Mesenchymal stem cell (in vitro differentiated cells and primary cell): ENCODE measurements at regions not wholly inside any gene's neighbourhood (a gene's known extent, or its start where the extent isn't known, plus 50 kb on each side); places are given as distances from the start of the nearest gene placed in this dataset.

Experiments
- DNase-seq: peaks from one replicate; pipeline ENCODE4 v3.0.0-alpha.2; 2013
- H2AFZ ChIP-seq: one replicate; pipeline ENCODE4 v1.6.1; 2013; ENCODE audit warnings: low read depth, mild to moderate bottlenecking, control low read depth, inconsistent platforms, low read length, moderate library complexity
- H2AK5ac ChIP-seq: 2 replicates; pipeline ENCODE4 v1.6.1; 2013; ENCODE audit warnings: low read length, moderate library complexity, mild to moderate bottlenecking, inconsistent platforms; ENCODE audit not compliant: severe bottlenecking
- H2BK120ac ChIP-seq: one replicate; pipeline ENCODE4 v1.6.1; 2013; ENCODE audit warnings: low read depth, mild to moderate bottlenecking, inconsistent platforms, low read length, moderate library complexity
- H2BK12ac ChIP-seq, 2 experiments: one replicate each; pipeline ENCODE4 v1.6.1; 2013; ENCODE audit warnings: inconsistent platforms in 2 of 2, low read length in 2 of 2, mild to moderate bottlenecking in 2 of 2, moderate library complexity in 2 of 2, control low read depth in 1 of 2
- H2BK15ac ChIP-seq: one replicate; pipeline ENCODE4 v1.6.1; 2013; ENCODE audit warnings: mild to moderate bottlenecking, low read depth, inconsistent platforms; ENCODE audit not compliant: poor library complexity, severe bottlenecking
- H2BK5ac ChIP-seq: 2 replicates; pipeline ENCODE4 v1.6.1; 2013; ENCODE audit warnings: low read depth, mild to moderate bottlenecking, low read length, control low read depth, inconsistent platforms; ENCODE audit not compliant: poor library complexity, severe bottlenecking
- H3K14ac ChIP-seq, 2 experiments: one replicate each; pipeline ENCODE4 v1.6.1; 2013; ENCODE audit warnings: inconsistent platforms in 2 of 2, low read length in 2 of 2, control low read depth in 1 of 2, mild to moderate bottlenecking in 1 of 2, moderate library complexity in 1 of 2
- H3K18ac ChIP-seq, 2 experiments: one replicate each; pipeline ENCODE4 v1.6.1; 2013; ENCODE audit warnings: inconsistent platforms in 2 of 2, low read length in 2 of 2, control low read depth in 1 of 2, low read depth in 1 of 2, mild to moderate bottlenecking in 1 of 2
- H3K23ac ChIP-seq, 2 experiments: one replicate each; pipeline ENCODE4 v1.6.1; 2013; ENCODE audit warnings: inconsistent platforms in 2 of 2, low read length in 2 of 2, mild to moderate bottlenecking in 2 of 2, moderate library complexity in 2 of 2, control low read depth in 1 of 2
- H3K27ac ChIP-seq: 2 replicates; pipeline ENCODE4 v1.5.1; 2013; ENCODE audit warnings: mild to moderate bottlenecking, moderate library complexity, low read length, control low read depth, inconsistent platforms; ENCODE audit not compliant: poor library complexity, severe bottlenecking
- H3K27me3 ChIP-seq, 2 experiments: 2 replicates each; pipeline versions ENCODE4 v1.6.1 to v1.7.0; 2013; ENCODE audit warnings: low read length in 2 of 2, mild to moderate bottlenecking in 2 of 2, moderate library complexity in 2 of 2, control low read depth in 1 of 2, inconsistent platforms in 1 of 2; ENCODE audit not compliant: control insufficient read depth in 1 of 2, insufficient read depth in 1 of 2
- H3K36me3 ChIP-seq, 2 experiments: 2 replicates each; pipeline versions ENCODE4 v1.6.1 to v1.7.0; 2013; ENCODE audit warnings: low read length in 2 of 2, control low read depth in 1 of 2, inconsistent platforms in 1 of 2, low read depth in 1 of 2, mild to moderate bottlenecking in 1 of 2; ENCODE audit not compliant: insufficient read depth in 2 of 2, control insufficient read depth in 1 of 2
- H3K4ac ChIP-seq, 2 experiments: one replicate each; pipeline ENCODE4 v1.6.1; 2013; ENCODE audit warnings: inconsistent platforms in 2 of 2, low read length in 2 of 2, mild to moderate bottlenecking in 2 of 2, moderate library complexity in 2 of 2, control low read depth in 1 of 2, low read depth in 1 of 2
- H3K4me1 ChIP-seq: 2 replicates; pipeline ENCODE4 v1.6.1; 2013; ENCODE audit warnings: low read depth, low read length, control low read depth; ENCODE audit not compliant: control insufficient read depth, insufficient read depth
- H3K4me2 ChIP-seq: 2 replicates; pipeline ENCODE4 v1.6.1; 2013; ENCODE audit warnings: low read length, mild to moderate bottlenecking, inconsistent platforms; ENCODE audit not compliant: poor library complexity, severe bottlenecking
- H3K4me3 ChIP-seq, 2 experiments: 2 replicates each; pipeline versions ENCODE4 v1.5.1 to v1.7.0; 2013; ENCODE audit warnings: low read length in 2 of 2, mild to moderate bottlenecking in 2 of 2, control low read depth in 1 of 2, low read depth in 1 of 2; ENCODE audit not compliant: insufficient read depth in 1 of 2
- H3K79me1 ChIP-seq: replicated peaks from 2 replicates; pipeline ENCODE4 v1.6.1; 2013; ENCODE audit warnings: mild to moderate bottlenecking, control low read depth, low read length, inconsistent platforms; ENCODE audit not compliant: poor library complexity, severe bottlenecking
- H3K9ac ChIP-seq: 2 replicates; pipeline ENCODE4 v1.7.0; 2013; ENCODE audit warnings: mild to moderate bottlenecking, low read length, moderate library complexity
- H3K9me3 ChIP-seq: 2 replicates; pipeline ENCODE4 v1.7.0; 2013; ENCODE audit warnings: mild to moderate bottlenecking, low read length; ENCODE audit not compliant: control insufficient read depth
- H4K8ac ChIP-seq: one replicate; pipeline ENCODE4 v1.6.1; 2013; ENCODE audit warnings: inconsistent platforms, mild to moderate bottlenecking, low read length, moderate library complexity
- H4K91ac ChIP-seq: one replicate; pipeline ENCODE4 v1.6.1; 2013; ENCODE audit warnings: mild to moderate bottlenecking, low read length, inconsistent platforms
- WGBS: methylation state at CpG from one replicate; pipeline ENCODE4 v1.1.7; 2013; ENCODE audit warnings: mixed read lengths; 5-methylcytosine and 5-hydroxymethylcytosine counted together

DNA sequence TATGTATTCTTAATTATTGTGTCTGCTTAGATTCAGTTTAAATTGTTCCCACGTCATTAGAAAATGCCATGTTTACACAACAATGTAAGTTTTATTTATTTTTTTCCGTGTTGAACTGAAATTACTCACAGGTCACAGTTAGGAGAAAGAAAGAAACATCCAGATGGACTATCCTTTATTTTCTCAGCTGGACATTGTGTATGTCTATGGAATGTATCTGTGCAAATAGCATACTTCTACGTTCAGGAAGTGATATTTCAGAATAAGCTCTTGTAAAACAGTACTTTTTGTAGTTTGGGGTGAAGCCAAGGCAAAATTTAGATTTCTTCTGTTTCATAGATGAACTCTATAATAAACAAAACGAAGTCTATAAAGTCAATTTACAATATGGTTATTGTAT is 249.0 kb upstream of the ZNF608 start:
- Histone ChIP-seq H4K91ac (no peak overlapping the region), H2AFZ (no peak overlapping the region), H2BK120ac (no peak overlapping the region), H2BK5ac (no peak overlapping the region), H3K14ac (no peak overlapping the region), H4K8ac (no peak overlapping the region), H3K79me1 (no peaks in the 10 kb centered on the region), H3K27ac (no peak overlapping the region), H3K9me3 (no peaks in the 10 kb centered on the region), H3K4me1 (peaks cover 4% of the 10 kb centered on the region), H3K4me3 (no peak overlapping the region), H3K27me3 (no peaks in the 10 kb centered on the region), H3K18ac (no peak overlapping the region), H2BK12ac (no peak overlapping the region), H2BK15ac (no peak overlapping the region), H3K4ac (no peak overlapping the region), H3K36me3 (no peaks in the 10 kb centered on the region), H3K23ac (no peak overlapping the region), H2AK5ac (no peak overlapping the region), H3K4me2 (no peak overlapping the region), H3K9ac (no peak overlapping the region)
- WGBS, result 30% methylated on average over 2 of the region's 4 CpGs
- DNase-seq, result peak; percentile 67

DNA sequence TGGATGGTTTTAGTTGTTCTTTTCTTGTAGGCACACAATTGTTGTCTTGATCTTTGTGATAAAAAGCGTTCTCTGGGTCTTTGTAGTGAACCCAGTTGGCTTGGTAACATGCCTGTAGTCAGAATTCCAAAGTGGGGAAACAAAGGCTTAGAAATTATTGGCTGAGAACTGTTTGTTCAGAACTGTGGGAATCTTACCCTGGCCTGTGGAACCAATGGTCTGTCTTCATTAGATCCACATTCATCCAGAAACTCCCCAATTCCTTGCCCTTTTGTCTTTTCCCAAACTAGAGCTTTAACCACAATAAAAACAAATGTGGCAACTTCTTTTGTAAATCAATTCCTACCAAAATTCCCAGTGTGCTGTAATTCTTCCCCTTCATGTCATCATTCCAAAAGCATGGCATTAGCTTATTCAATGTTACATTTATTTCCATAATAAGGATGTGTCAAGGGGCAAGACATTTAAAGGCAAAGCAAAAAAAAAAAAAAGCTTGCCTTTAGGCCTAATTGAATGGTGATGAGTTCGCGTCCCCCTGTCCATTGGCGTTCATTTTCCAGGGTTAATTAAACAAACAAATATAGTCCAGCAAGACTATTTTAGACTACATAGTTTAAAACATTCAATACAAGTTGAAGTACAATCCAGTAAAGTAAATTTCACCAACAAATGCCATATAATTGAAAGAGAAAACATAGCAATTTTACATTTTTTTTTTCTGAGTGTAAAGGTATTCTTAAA is 249.8 kb upstream of the ZNF608 start:
- H2BK120ac ChIP-seq, result peak overlapping the region; percentile 49
- WGBS, result 73% methylated on average over 3 of the region's 4 CpGs
- H3K9me3 ChIP-seq, result no peaks in the 10 kb centered on the region
- no peak overlapping the region for H3K23ac ChIP-seq
- H4K8ac ChIP-seq, result no peak overlapping the region
- H2AK5ac ChIP-seq, result peak overlapping the region; percentile 86
- peak; percentile 56 for DNase-seq
- H3K14ac ChIP-seq, result no peak overlapping the region
- H2BK15ac ChIP-seq, result no peak overlapping the region
- no peak overlapping the region for H3K4me2 ChIP-seq
- no peak overlapping the region for H4K91ac ChIP-seq
- H3K4ac ChIP-seq, result no peak overlapping the region
- no peaks in the 10 kb centered on the region for H3K27me3 ChIP-seq
- no peak overlapping the region for H2AFZ ChIP-seq
- peak overlapping the region in 1 of 2 experiments; percentile 31 for H2BK12ac ChIP-seq
- no peak overlapping the region for H3K4me3 ChIP-seq
- H3K27ac ChIP-seq, result peak overlapping the region; percentile 74
- no peak overlapping the region for H3K9ac ChIP-seq
- H3K79me1 ChIP-seq, result no peaks in the 10 kb centered on the region
- no peak overlapping the region for H2BK5ac ChIP-seq
- H3K18ac ChIP-seq, result peak overlapping the region in 1 of 2 experiments; percentile 43
- H3K36me3 ChIP-seq, result no peaks in the 10 kb centered on the region
- H3K4me1 ChIP-seq, result peaks cover 4% of the 10 kb centered on the region

DNA sequence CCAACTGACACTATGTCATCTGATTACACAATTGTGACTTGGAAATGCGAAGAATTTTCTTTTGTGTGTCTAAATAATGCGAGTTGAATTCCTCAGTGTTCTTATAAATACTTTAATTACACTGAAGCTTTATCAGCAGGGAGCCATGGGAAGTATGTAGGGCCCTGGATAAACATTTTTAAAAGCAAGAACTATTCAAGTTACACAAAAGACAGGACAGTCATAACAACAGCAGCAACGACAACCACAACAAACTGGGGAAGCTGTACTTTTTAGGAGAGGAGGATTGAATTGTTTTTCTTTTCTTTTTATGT is 250.3 kb upstream of the ZNF608 start:
- H3K9ac ChIP-seq, result no peak overlapping the region
- no peak overlapping the region for H3K4ac ChIP-seq
- H3K18ac ChIP-seq, result no peak overlapping the region
- no peak overlapping the region for H2BK120ac ChIP-seq
- no peaks in the 10 kb centered on the region for H3K36me3 ChIP-seq
- H3K4me2 ChIP-seq, result no peak overlapping the region
- no peak overlapping the region for H4K8ac ChIP-seq
- H3K23ac ChIP-seq, result no peak overlapping the region
- H4K91ac ChIP-seq, result no peak overlapping the region
- H2AFZ ChIP-seq, result no peak overlapping the region
- H3K27ac ChIP-seq, result peak overlapping the region; percentile 80
- no peak overlapping the region for H3K4me3 ChIP-seq
- 17% methylated on average over 1 of the region's 3 CpGs for WGBS
- no peaks in the 10 kb centered on the region for H3K79me1 ChIP-seq
- peaks cover 4% of the 10 kb centered on the region for H3K4me1 ChIP-seq
- no peak overlapping the region for H2BK12ac ChIP-seq
- no peak overlapping the region for H3K14ac ChIP-seq
- H2BK15ac ChIP-seq, result no peak overlapping the region
- no peaks in the 10 kb centered on the region for H3K27me3 ChIP-seq
- no peak overlapping the region for H2BK5ac ChIP-seq
- DNase-seq, result peak; percentile 26
- no peak overlapping the region for H2AK5ac ChIP-seq
- H3K9me3 ChIP-seq, result no peaks in the 10 kb centered on the region

DNA sequence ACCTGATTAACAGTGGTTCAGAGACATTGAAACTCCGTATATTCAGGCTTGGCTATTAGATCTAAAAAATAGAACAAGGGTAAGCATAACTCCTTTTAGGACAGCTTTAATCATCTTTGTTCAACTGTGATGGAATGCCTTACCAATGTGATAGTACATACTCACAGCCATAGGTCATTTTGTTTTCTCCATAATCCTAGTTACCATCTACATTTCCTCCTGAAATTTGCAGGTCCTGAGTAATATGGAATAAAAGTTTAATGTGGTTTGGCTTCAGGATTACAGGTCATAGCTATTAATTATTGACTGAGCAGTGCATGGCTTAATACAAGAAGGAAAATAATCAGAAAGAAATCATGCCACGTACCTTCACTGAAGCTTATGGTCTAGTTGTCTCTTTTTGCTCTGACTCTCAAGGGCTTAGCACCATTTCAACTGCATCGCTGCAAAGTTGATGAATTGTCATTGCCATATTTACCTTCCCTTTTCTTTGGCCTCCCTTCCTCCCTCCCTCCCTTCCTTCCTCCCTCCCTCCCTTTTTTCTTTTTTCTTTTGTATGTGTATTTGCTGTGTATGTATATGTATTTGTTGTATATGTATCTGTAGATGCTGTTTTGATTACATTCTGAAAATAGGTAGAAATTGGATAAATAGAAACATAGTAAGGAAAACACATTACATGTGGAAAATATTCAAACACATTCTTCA is 250.9 kb upstream of the ZNF608 start:
- H3K4ac ChIP-seq, result no peak overlapping the region
- H3K9ac ChIP-seq, result no peak overlapping the region
- H2BK120ac ChIP-seq, result no peak overlapping the region
- peak overlapping the region; percentile 80 for H3K27ac ChIP-seq
- peaks cover 4% of the 10 kb centered on the region for H3K4me1 ChIP-seq
- no peak overlapping the region for H2BK5ac ChIP-seq
- peak; percentile 7 for DNase-seq
- no peak overlapping the region for H4K91ac ChIP-seq
- H3K9me3 ChIP-seq, result no peaks in the 10 kb centered on the region
- H3K18ac ChIP-seq, result no peak overlapping the region
- H2AFZ ChIP-seq, result no peak overlapping the region
- H2AK5ac ChIP-seq, result no peak overlapping the region
- no peaks in the 10 kb centered on the region for H3K27me3 ChIP-seq
- H3K79me1 ChIP-seq, result no peaks in the 10 kb centered on the region
- no peak overlapping the region for H2BK12ac ChIP-seq
- H3K4me2 ChIP-seq, result no peak overlapping the region
- no peaks in the 10 kb centered on the region for H3K36me3 ChIP-seq
- no peak overlapping the region for H3K14ac ChIP-seq
- WGBS, result 96% methylated on average over 3 of the region's 3 CpGs
- no peak overlapping the region for H3K23ac ChIP-seq
- no peak overlapping the region for H2BK15ac ChIP-seq
- H4K8ac ChIP-seq, result no peak overlapping the region
- no peak overlapping the region for H3K4me3 ChIP-seq
